Trophoblast cell (in vitro differentiated cells and primary cell): ENCODE measurements at regions not wholly inside any gene's neighbourhood (a gene's known extent, or its start where the extent isn't known, plus 50 kb on each side); places are given as distances from the start of the nearest gene placed in this dataset.

Experiments used
- DNase-seq, 2 donors: peaks; one replicate each; pipeline ENCODE4 v3.0.0-alpha.2; 2016
- H2AFZ ChIP-seq: 2 replicates; pipeline ENCODE4 v1.6.1; 2013; ENCODE audit warnings: low read length, moderate library complexity, mild to moderate bottlenecking; ENCODE audit not compliant: insufficient read depth, poor library complexity
- H2AK5ac ChIP-seq: 2 replicates; pipeline ENCODE4 v1.6.1; 2013; ENCODE audit warnings: mild to moderate bottlenecking, low read length
- H2BK120ac ChIP-seq: 2 replicates; pipeline ENCODE4 v1.6.1; 2013; ENCODE audit warnings: low read length, mild to moderate bottlenecking, moderate library complexity; ENCODE audit not compliant: insufficient read depth, poor library complexity
- H2BK12ac ChIP-seq: 2 replicates; pipeline ENCODE4 v1.6.1; 2013; ENCODE audit warnings: mild to moderate bottlenecking, low read length, moderate library complexity
- H2BK5ac ChIP-seq: 2 replicates; pipeline ENCODE4 v1.6.1; 2013; ENCODE audit warnings: low read length, low read depth, moderate library complexity, mild to moderate bottlenecking; ENCODE audit not compliant: poor library complexity
- H3K14ac ChIP-seq: 2 replicates; pipeline ENCODE4 v1.6.1; 2013; ENCODE audit warnings: mild to moderate bottlenecking, low read length
- H3K18ac ChIP-seq: 2 replicates; pipeline ENCODE4 v1.6.1; 2013; ENCODE audit warnings: mild to moderate bottlenecking, low read length
- H3K23ac ChIP-seq: 2 replicates; pipeline ENCODE4 v1.6.1; 2013; ENCODE audit warnings: low read length
- H3K27ac ChIP-seq: 2 replicates; pipeline ENCODE4 v1.5.1; 2013; ENCODE audit warnings: low read depth, mild to moderate bottlenecking, inconsistent platforms, low read length, moderate library complexity
- H3K27me3 ChIP-seq: 2 replicates; pipeline ENCODE4 v1.6.1; 2013; ENCODE audit warnings: inconsistent platforms, mild to moderate bottlenecking, low read length, moderate library complexity; ENCODE audit not compliant: insufficient read depth
- H3K36me3 ChIP-seq, 2 experiments: 1 replicate in 1 of 2; 2 replicates in 1 of 2; pipeline ENCODE4 v1.6.1; 2013; ENCODE audit warnings: low read length in 2 of 2, mild to moderate bottlenecking in 2 of 2, moderate library complexity in 1 of 2; ENCODE audit not compliant: insufficient read depth in 2 of 2, control insufficient read depth in 1 of 2
- H3K4ac ChIP-seq: 2 replicates; pipeline ENCODE4 v1.6.1; 2013; ENCODE audit warnings: low read depth, mild to moderate bottlenecking, low read length, moderate library complexity
- H3K4me1 ChIP-seq, 2 experiments: 1 replicate in 1 of 2; 2 replicates in 1 of 2; pipeline ENCODE4 v1.6.1; 2013; ENCODE audit warnings: low read length in 2 of 2, mild to moderate bottlenecking in 2 of 2, moderate library complexity in 1 of 2; ENCODE audit not compliant: insufficient read depth in 2 of 2, control insufficient read depth in 1 of 2
- H3K4me2 ChIP-seq: 2 replicates; pipeline ENCODE4 v1.6.1; 2013; ENCODE audit warnings: inconsistent platforms, mild to moderate bottlenecking, low read length, moderate library complexity
- H3K4me3 ChIP-seq: 2 replicates; pipeline ENCODE4 v1.5.1; 2013; ENCODE audit warnings: mild to moderate bottlenecking, low read depth, low read length, inconsistent platforms
- H3K79me1 ChIP-seq: one replicate; pipeline ENCODE4 v1.6.1; 2013; ENCODE audit warnings: low read length
- H3K79me2 ChIP-seq: 2 replicates; pipeline ENCODE4 v1.6.1; 2013; ENCODE audit warnings: low read length, mild to moderate bottlenecking; ENCODE audit not compliant: control insufficient read depth, insufficient read depth, poor library complexity
- H3K9ac ChIP-seq: 2 replicates; pipeline ENCODE4 v1.6.1; 2013; ENCODE audit warnings: mild to moderate bottlenecking, low read length
- H3K9me3 ChIP-seq: 2 replicates; pipeline ENCODE4 v1.6.1; 2013; ENCODE audit warnings: low read depth, mild to moderate bottlenecking, control low read depth, inconsistent platforms, low read length; ENCODE audit not compliant: insufficient read depth
- H4K12ac ChIP-seq: 2 replicates; pipeline ENCODE4 v1.6.1; 2013; ENCODE audit warnings: low read depth, mild to moderate bottlenecking, low read length, moderate library complexity
- H4K8ac ChIP-seq: 2 replicates; pipeline ENCODE4 v1.6.1; 2013; ENCODE audit warnings: low read depth, mild to moderate bottlenecking, low read length, moderate library complexity
- H4K91ac ChIP-seq: one replicate; pipeline ENCODE4 v1.6.1; 2013; ENCODE audit warnings: low read depth, mild to moderate bottlenecking, low read length, moderate library complexity
- WGBS: extraction: QIAGEN DNeasy Blood & Tissue Kit; methylation state at CpG from one replicate; pipeline ENCODE4 v1.1.7; 2013; ENCODE audit warnings: missing lambda C conversion rate; ENCODE audit not compliant: insufficient read length, insufficient coverage; ENCODE audit errors: extremely low coverage; 5-methylcytosine and 5-hydroxymethylcytosine counted together

DNA sequence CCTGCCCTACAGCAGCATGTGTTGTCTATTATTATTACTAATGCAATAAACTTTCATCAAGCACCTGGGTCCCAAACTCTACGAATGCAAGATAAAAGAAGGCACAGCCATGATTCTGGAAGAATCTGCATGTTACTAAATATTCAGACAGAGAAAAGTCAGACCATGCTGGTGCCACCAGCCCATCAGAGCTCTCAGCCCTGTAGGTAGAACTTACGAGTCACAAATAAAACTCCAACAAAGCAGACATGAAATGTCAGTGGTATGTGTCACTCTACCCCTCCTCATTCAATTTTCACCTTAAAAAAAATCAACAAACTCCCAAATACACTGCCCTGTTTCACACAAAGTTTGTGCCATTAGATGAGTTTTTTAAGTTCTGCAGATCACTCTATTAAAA, 62.4 kb upstream of the TIAM1 start:
- Histone ChIP-seq H3K23ac (no peak overlapping the region), H3K79me1 (peaks cover 1% of the 10 kb centered on the region), H4K8ac (no peak overlapping the region), H3K27ac (no peak overlapping the region), H4K12ac (no peak overlapping the region), H3K4me3 (no peak overlapping the region), H3K36me3 (no peaks in the 10 kb centered on the region), H2BK12ac (no peak overlapping the region), H3K9me3 (no peaks in the 10 kb centered on the region), H3K27me3 (no peaks in the 10 kb centered on the region), H3K4me1 (peaks cover 0 to 9% of the 10 kb centered on the region in 2 experiments), H2BK5ac (no peak overlapping the region), H2BK120ac (no peak overlapping the region), H3K14ac (no peak overlapping the region), H3K4ac (no peak overlapping the region), H3K4me2 (no peak overlapping the region), H2AK5ac (no peak overlapping the region), H3K9ac (no peak overlapping the region), H4K91ac (no peak overlapping the region), H2AFZ (no peak overlapping the region), H3K18ac (no peak overlapping the region), H3K79me2 (no peaks in the 10 kb centered on the region)
- WGBS: no CpG with 5 or more reads among the region's 2 CpGs
- DNase-seq: peak; percentile 80 to 84

DNA sequence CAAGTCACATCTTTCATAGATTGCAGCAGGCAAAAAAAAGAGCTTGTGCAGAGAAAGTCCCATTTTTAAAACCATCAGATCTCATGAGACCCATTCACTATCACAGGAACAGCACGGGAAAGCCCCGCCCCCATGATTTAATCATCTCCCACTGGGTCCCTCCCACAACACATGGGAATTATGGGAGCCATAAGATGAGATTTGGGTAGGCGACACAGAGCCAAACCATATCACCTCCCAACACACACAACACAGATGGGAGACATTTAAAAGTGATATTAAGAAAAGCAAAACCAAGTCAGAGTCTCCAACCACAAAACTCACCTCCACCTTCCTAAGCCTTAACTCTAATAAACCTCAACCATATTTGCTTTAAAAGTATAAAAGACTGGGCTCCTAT, 61.5 kb upstream of the TIAM1 start:
- H3K27ac ChIP-seq: no peak overlapping the region
- peaks cover 1% of the 10 kb centered on the region for H3K79me1 ChIP-seq
- H3K23ac ChIP-seq: no peak overlapping the region
- H3K4me2 ChIP-seq: no peak overlapping the region
- H3K36me3 ChIP-seq: no peaks in the 10 kb centered on the region
- WGBS: no CpG with 5 or more reads among the region's 3 CpGs
- no peak overlapping the region for H3K18ac ChIP-seq
- no peak overlapping the region for H4K12ac ChIP-seq
- H2BK120ac ChIP-seq: no peak overlapping the region
- no peak overlapping the region for H3K9ac ChIP-seq
- H4K8ac ChIP-seq: no peak overlapping the region
- H3K4me3 ChIP-seq: no peak overlapping the region
- no peak overlapping the region for H2BK5ac ChIP-seq
- H2AK5ac ChIP-seq: no peak overlapping the region
- no peak overlapping the region for H3K4ac ChIP-seq
- no peaks in the 10 kb centered on the region for H3K27me3 ChIP-seq
- no peak overlapping the region for H2AFZ ChIP-seq
- no peak overlapping the region for H2BK12ac ChIP-seq
- H4K91ac ChIP-seq: no peak overlapping the region
- no peak overlapping the region for H3K14ac ChIP-seq
- H3K79me2 ChIP-seq: no peaks in the 10 kb centered on the region
- peaks cover 0 to 9% of the 10 kb centered on the region in 2 experiments for H3K4me1 ChIP-seq
- H3K9me3 ChIP-seq: no peaks in the 10 kb centered on the region
- no peak for DNase-seq

DNA sequence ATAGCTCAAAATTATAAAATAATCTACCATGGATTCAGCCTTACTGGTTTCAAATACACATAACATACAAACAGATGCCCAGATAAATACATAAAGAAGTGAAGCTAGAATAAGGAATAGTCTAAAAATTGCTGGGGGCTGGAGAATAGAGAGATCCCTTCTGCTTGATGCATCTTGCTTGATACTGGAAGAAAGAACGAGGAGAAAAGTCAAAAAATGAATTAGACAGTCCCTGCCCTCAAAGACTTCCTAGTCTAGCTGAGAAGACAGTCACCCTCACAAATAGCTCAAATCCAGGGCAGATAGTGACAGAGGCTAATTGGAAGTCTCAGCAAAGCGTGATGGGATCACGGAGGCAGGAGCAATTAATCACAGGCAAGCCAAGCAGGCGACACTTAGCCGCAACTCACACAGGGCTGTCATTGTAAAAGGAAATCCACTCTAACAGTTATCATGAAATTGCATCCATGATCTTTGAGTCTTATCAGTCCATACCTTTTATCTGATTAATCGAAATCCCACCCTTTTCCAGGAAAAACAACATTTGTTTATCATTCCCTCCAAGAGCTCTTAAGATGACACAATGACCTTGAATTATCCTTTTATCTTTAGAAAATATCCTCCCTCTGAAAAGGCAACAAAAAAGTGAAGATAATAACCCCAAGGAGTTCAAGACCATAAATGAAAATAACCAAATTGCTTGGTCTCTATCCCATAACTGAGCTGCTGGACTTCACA, 59.7 kb upstream of the TIAM1 start:
- Histone ChIP-seq H3K9ac (no peak overlapping the region), H3K4me3 (no peak overlapping the region), H3K4me1 (peaks cover 0 to 2% of the 10 kb centered on the region in 2 experiments), H3K14ac (no peak overlapping the region), H3K27me3 (no peaks in the 10 kb centered on the region), H3K23ac (no peak overlapping the region), H2AK5ac (no peak overlapping the region), H2BK5ac (no peak overlapping the region), H4K91ac (no peak overlapping the region), H4K8ac (no peak overlapping the region), H3K4ac (no peak overlapping the region), H2BK120ac (no peak overlapping the region), H4K12ac (no peak overlapping the region), H3K79me1 (peaks cover 1% of the 10 kb centered on the region), H3K36me3 (no peaks in the 10 kb centered on the region), H3K4me2 (no peak overlapping the region), H2BK12ac (no peak overlapping the region), H3K18ac (no peak overlapping the region), H2AFZ (no peak overlapping the region), H3K9me3 (no peaks in the 10 kb centered on the region), H3K79me2 (no peaks in the 10 kb centered on the region), H3K27ac (no peak overlapping the region)
- DNase-seq: no peak
- WGBS: no CpG with 5 or more reads among the region's 6 CpGs

DNA sequence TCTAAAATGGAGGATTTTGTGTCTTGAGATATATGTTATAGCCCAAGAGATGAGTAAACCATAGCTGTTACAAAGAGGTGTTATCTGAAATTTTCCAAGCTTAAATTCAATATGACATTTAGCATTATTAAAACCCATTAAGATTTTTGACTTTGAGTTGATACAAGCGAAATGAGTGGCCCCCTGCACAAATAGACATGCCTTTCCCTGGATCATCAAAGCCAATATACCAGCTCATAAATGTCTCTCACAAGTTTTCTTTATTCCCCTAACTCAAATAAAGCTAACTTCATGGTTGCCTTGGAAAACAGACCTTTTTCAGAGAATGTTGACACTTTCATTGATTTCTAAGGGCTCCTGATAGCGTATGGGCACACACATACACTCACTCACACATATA, 55.5 kb upstream of the TIAM1 start:
- no peak overlapping the region for H3K4me2 ChIP-seq
- no peaks in the 10 kb centered on the region for H3K9me3 ChIP-seq
- no peak for DNase-seq
- H3K79me1 ChIP-seq: peaks cover 1% of the 10 kb centered on the region
- no peak overlapping the region for H2BK5ac ChIP-seq
- no peak overlapping the region for H4K12ac ChIP-seq
- no peak overlapping the region for H2BK120ac ChIP-seq
- no peak overlapping the region for H3K23ac ChIP-seq
- H2BK12ac ChIP-seq: no peak overlapping the region
- H3K9ac ChIP-seq: no peak overlapping the region
- no peak overlapping the region for H2AK5ac ChIP-seq
- no peak overlapping the region for H3K4ac ChIP-seq
- no peak overlapping the region for H3K27ac ChIP-seq
- H4K91ac ChIP-seq: no peak overlapping the region
- H3K18ac ChIP-seq: no peak overlapping the region
- no peaks in the 10 kb centered on the region for H3K27me3 ChIP-seq
- no peaks in the 10 kb centered on the region for H3K79me2 ChIP-seq
- WGBS: no CpG with 5 or more reads among the region's 2 CpGs
- no peak overlapping the region for H4K8ac ChIP-seq
- H2AFZ ChIP-seq: no peak overlapping the region
- no peak overlapping the region for H3K4me3 ChIP-seq
- peaks cover 2 to 6% of the 10 kb centered on the region in 2 experiments for H3K4me1 ChIP-seq
- no peak overlapping the region for H3K14ac ChIP-seq
- H3K36me3 ChIP-seq: no peaks in the 10 kb centered on the region
